Uterus (tissue), 3 donors: ENCODE measurements at regions not wholly inside any gene's neighbourhood (a gene's known extent, or its start where the extent isn't known, plus 50 kb on each side); places are given as distances from the start of the nearest gene placed in this dataset.

Source experiments
- DNase-seq, 2 donors: peaks; one replicate each; pipeline ENCODE4 v3.0.0-alpha.2; 2019 to 2020
- H3K27ac ChIP-seq, 2 donors: fragments of 200-600 bp; sonication (generic); 1 replicate in 1 of 2; 2 replicates in 1 of 2; pipeline ENCODE4 v1.5.1; 2016 to 2018
- H3K27me3 ChIP-seq, 2 donors: fragments of 200-600 bp; sonication (generic); one replicate each; pipeline ENCODE4 v1.5.1; 2018 to 2019; ENCODE audit warnings: control low read depth in 1 of 2
- H3K36me3 ChIP-seq, 2 donors: fragments of 200-600 bp; sonication (generic); one replicate each; pipeline ENCODE4 v1.5.1; 2019; ENCODE audit warnings: control low read depth in 1 of 2
- H3K4me1 ChIP-seq, 2 donors: fragments of 200-600 bp; sonication (generic); one replicate each; pipeline ENCODE4 v1.5.1; 2018 to 2019; ENCODE audit warnings: control low read depth in 1 of 2
- H3K4me3 ChIP-seq, 2 donors: fragments of 200-600 bp; sonication (generic); 1 replicate in 1 of 2; 2 replicates in 1 of 2; pipeline ENCODE4 v1.5.1; 2018 to 2019; ENCODE audit warnings: mild to moderate bottlenecking in 1 of 2
- H3K9me3 ChIP-seq, 2 donors: fragments of 200-600 bp; sonication (generic); one replicate each; pipeline ENCODE4 v1.5.1; 2019; ENCODE audit warnings: control low read depth in 1 of 2
- POLR2A ChIP-seq, 2 donors: fragments of 450-650 bp; IDR thresholded peaks; one replicate each; pipeline ENCODE4 v1.6.1; 2016; ENCODE audit warnings: antibody characterized with exemption in 2 of 2, mild to moderate bottlenecking in 1 of 2, moderate library complexity in 1 of 2
- intact Hi-C: fragments of 100-400 bp; cut with DNase I; formaldehyde crosslinking; loops from one replicate; pipeline ENCODE4 v1.15.1; 2023; ENCODE audit warnings: low total_unique reads
- TF ChIP-seq, protein P1 (sequence below), 4 experiments: fragments of 200-600 bp in 2 of 4; fragments of 450-650 bp in 2 of 4; sonication (generic) in 2 of 4; IDR thresholded peaks; one replicate each; pipeline ENCODE4 v1.5.1; 2016 to 2019; ENCODE audit warnings: antibody characterized with exemption in 4 of 4, mild to moderate bottlenecking in 2 of 4, moderate library complexity in 1 of 4
- donor health status: DM: yes; HTN: yes; CAD: no.

DNA sequence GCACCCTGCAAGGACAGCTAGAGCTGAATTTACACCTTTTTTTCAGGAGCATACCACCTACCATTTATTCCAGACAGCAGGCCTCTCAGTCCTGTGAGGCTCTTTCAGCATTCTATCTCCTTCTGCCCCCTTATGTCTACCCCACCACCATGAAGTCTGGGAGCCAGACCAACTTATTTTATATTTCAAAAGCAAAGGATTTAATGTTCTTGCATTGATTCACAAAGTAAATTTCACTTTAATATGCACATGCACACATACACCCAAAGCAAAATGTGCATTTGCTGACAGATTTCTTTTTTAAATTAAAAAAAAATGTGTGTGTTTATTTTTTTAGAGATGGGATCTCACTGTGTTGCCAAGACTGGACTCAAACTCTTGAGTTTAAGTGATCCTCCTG is 264.2 kb upstream of the LRRC3B start:
- Histone ChIP-seq H3K27me3 (no peaks in the 10 kb centered on the region), H3K9me3 (no peaks in the 10 kb centered on the region), H3K4me3 (no peak overlapping the region), H3K36me3 (no peaks in the 10 kb centered on the region), H3K4me1 (no peaks in the 10 kb centered on the region), H3K27ac (no peak overlapping the region)
- TF ChIP-seq, protein P1, sequence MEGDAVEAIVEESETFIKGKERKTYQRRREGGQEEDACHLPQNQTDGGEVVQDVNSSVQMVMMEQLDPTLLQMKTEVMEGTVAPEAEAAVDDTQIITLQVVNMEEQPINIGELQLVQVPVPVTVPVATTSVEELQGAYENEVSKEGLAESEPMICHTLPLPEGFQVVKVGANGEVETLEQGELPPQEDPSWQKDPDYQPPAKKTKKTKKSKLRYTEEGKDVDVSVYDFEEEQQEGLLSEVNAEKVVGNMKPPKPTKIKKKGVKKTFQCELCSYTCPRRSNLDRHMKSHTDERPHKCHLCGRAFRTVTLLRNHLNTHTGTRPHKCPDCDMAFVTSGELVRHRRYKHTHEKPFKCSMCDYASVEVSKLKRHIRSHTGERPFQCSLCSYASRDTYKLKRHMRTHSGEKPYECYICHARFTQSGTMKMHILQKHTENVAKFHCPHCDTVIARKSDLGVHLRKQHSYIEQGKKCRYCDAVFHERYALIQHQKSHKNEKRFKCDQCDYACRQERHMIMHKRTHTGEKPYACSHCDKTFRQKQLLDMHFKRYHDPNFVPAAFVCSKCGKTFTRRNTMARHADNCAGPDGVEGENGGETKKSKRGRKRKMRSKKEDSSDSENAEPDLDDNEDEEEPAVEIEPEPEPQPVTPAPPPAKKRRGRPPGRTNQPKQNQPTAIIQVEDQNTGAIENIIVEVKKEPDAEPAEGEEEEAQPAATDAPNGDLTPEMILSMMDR (IDR thresholded peaks at IDR 0.05) = no peak
- no peak for TF ChIP-seq POLR2A (IDR thresholded peaks at IDR 0.05)
- intact Hi-C loops = no loop called here
- DNase-seq = no peak

DNA sequence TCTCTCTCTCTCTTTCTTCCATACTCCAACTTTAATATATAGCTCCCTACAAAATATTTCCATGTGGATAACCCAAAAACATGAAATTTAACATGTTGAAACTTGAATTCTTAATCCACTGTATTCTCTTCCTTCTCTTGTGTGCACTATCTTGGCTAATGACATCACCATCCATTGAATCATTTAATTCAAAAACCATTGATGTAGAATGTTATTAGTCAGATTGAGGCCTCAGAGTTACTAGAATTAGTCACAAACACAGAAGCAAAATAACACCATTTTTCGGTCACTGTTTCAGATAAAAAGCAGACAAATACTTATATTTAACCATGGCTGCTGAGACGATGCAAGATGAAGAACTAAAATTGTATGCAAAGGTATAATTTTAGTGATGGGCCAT is 256.9 kb upstream of the LRRC3B start:
- Histone ChIP-seq H3K27me3 (no peaks in the 10 kb centered on the region), H3K36me3 (no peaks in the 10 kb centered on the region), H3K4me3 (no peak overlapping the region), H3K9me3 (no peaks in the 10 kb centered on the region), H3K4me1 (no peaks in the 10 kb centered on the region), H3K27ac (no peak overlapping the region)
- no peak for DNase-seq
- intact Hi-C loops = no loop called here
- TF ChIP-seq POLR2A (IDR thresholded peaks at IDR 0.05) = no peak

DNA sequence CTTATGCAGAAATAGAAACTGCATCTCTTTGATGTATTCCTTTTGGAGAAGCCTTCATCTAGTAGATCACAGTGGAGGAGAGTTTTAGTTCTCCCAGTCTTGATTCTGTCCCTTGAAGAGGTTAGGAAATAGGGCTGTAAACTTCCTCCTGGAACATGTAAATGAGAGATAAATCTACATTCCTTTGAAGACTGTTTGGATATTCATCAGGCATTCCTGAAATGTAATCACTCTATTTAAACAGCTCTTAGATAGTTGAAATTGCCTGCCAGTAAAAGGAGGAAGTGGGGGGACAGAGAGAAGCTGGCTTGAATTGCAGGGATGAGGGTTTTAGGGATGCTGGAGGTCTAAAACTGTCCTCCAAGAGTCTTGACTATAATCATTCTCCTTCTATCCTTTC is 254.3 kb upstream of the LRRC3B start:
- intact Hi-C loops = no loop called here
- no peaks in the 10 kb centered on the region for H3K36me3 ChIP-seq
- H3K9me3 ChIP-seq = no peaks in the 10 kb centered on the region
- no peaks in the 10 kb centered on the region for H3K4me1 ChIP-seq
- DNase-seq = no peak
- TF ChIP-seq, protein P1 (IDR thresholded peaks at IDR 0.05) = no peak
- TF ChIP-seq POLR2A (IDR thresholded peaks at IDR 0.05) = no peak
- H3K27ac ChIP-seq = no peak overlapping the region
- no peak overlapping the region for H3K4me3 ChIP-seq
- H3K27me3 ChIP-seq = no peaks in the 10 kb centered on the region

GRCh38 chr3:26369133-26369532 is 253.4 kb upstream of the LRRC3B start:
- Histone ChIP-seq H3K9me3 (no peaks in the 10 kb centered on the region), H3K27me3 (no peaks in the 10 kb centered on the region), H3K27ac (no peak overlapping the region), H3K36me3 (no peaks in the 10 kb centered on the region), H3K4me1 (no peaks in the 10 kb centered on the region), H3K4me3 (no peak overlapping the region)
- intact Hi-C loops = no loop called here
- DNase-seq = no peak
- TF ChIP-seq, protein P1 (IDR thresholded peaks at IDR 0.05) = no peak
- no peak for TF ChIP-seq POLR2A (IDR thresholded peaks at IDR 0.05)

- Histone ChIP-seq H3K27ac (no peak overlapping the region), H3K36me3 (no peaks in the 10 kb centered on the region), H3K4me1 (no peaks in the 10 kb centered on the region), H3K27me3 (no peaks in the 10 kb centered on the region), H3K9me3 (no peaks in the 10 kb centered on the region), H3K4me3 (no peak overlapping the region)
- TF ChIP-seq, protein P1 (IDR thresholded peaks at IDR 0.05) = no peak
- TF ChIP-seq POLR2A (IDR thresholded peaks at IDR 0.05) = no peak
- no peak for DNase-seq
- intact Hi-C loops = no loop called here
Measured at GRCh38 chr3:26375843-26376530, 246.6 kb upstream of the LRRC3B start.

DNA sequence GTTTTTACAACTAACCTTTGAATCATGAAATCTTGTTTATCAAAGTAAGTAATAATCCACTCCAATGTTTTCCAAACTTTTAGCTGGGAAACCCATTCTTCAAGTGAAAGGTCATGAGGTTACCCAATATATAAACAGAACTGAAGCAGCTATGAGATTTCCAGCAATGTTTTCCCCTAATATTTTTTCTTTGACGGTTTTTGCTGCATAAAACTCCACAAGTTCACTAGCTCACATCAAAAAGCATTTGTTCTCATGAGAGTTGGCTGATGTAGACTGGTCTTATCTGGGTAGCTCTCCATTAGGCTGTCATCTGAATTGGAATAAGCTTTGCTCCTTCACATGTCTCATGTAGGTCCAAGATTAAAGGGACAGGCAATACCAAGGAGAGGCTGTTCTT is 241.2 kb upstream of the LRRC3B start:
- no peak for TF ChIP-seq POLR2A (IDR thresholded peaks at IDR 0.05)
- TF ChIP-seq, protein P1 (IDR thresholded peaks at IDR 0.05) = no peak
- no peak for DNase-seq
- Histone ChIP-seq H3K27me3 (no peaks in the 10 kb centered on the region), H3K36me3 (no peaks in the 10 kb centered on the region), H3K4me3 (no peak overlapping the region), H3K9me3 (no peaks in the 10 kb centered on the region), H3K27ac (no peak overlapping the region), H3K4me1 (no peaks in the 10 kb centered on the region)
- intact Hi-C loops = no loop called here
